PC-3 (cell line): ENCODE measurements at regions not wholly inside any gene's neighbourhood (a gene's known extent, or its start where the extent isn't known, plus 50 kb on each side); places are given as distances from the start of the nearest gene placed in this dataset.

Source experiments
- CTCF ChIP-seq: fragments of 300-600 bp; sonication (generic); conservative IDR thresholded peaks from 2 replicates; pipeline ENCODE4 v1.5.1; 2017; ENCODE audit warnings: antibody characterized with exemption, low read depth, mild to moderate bottlenecking, low read length
- EZH2phosphoT487 ChIP-seq: fragments of 300-600 bp; sonication (generic); IDR thresholded peaks from 2 replicates; pipeline ENCODE4 v1.6.1; 2018; ENCODE audit warnings: mild to moderate bottlenecking, antibody characterized with exemption, low read length, borderline replicate concordance

- no peak for TF ChIP-seq EZH2phosphoT487
- TF ChIP-seq CTCF = no peak
Observed at GRCh38 chr4:186789651-186790050, 66.0 kb upstream of the FAT1 start.
